WTC11 (cell line): ENCODE measurements at regions not wholly inside any gene's neighbourhood (a gene's known extent, or its start where the extent isn't known, plus 50 kb on each side); places are given as distances from the start of the nearest gene placed in this dataset.

Source experiments
- CDX4 ChIP-seq: fragments of 250-450 bp; sonication (Bioruptor Pico); IDR thresholded peaks from 2 replicates; pipeline ENCODE4 v1.9.0; 2021; ENCODE audit warnings: moderate library complexity, mild to moderate bottlenecking, inconsistent platforms, borderline replicate concordance
- CTCF ChIP-seq: fragments of 200-600 bp; IDR thresholded peaks from 2 replicates; pipeline ENCODE4 v1.8.0; 2022; ENCODE audit warnings: antibody characterized with exemption
- GABPB1 ChIP-seq: sonication (generic); formaldehyde crosslinking; IDR thresholded peaks from 2 replicates; pipeline ENCODE4 v1.8.1; 2023; ENCODE audit warnings: mild to moderate bottlenecking, missing genetic modification reagents
- TP53 ChIP-seq: sonication (generic); formaldehyde crosslinking; IDR thresholded peaks from 2 replicates; pipeline ENCODE4 v1.8.1; 2023; ENCODE audit warnings: mild to moderate bottlenecking, missing genetic modification reagents
- ZSCAN18 ChIP-seq: fragments of 250-450 bp; sonication (Bioruptor Pico); IDR thresholded peaks from 2 replicates; pipeline ENCODE4 v2.1.2; 2022; ENCODE audit warnings: mild to moderate bottlenecking, moderate library complexity

GRCh38 chr18:39713961-39714360 lies 2148.4 kb upstream of the CELF4 start:
- no peak for TF ChIP-seq ZSCAN18 (CRISPR knock-in tag)
- no peak for TF ChIP-seq CDX4
- TF ChIP-seq CTCF = no peak
- no peak for TF ChIP-seq TP53
- no peak for TF ChIP-seq GABPB1 (CRISPR knock-in tag)
